HG03103 (cell line): ENCODE measurements at regions not wholly inside any gene's neighbourhood (a gene's known extent, or its start where the extent isn't known, plus 50 kb on each side); places are given as distances from the start of the nearest gene placed in this dataset.
A peak's percentile ranks its signal among the peaks of the same experiment; 100 is the strongest.
"Not testable (repeated sequence)": the region's sequence is repeated elsewhere in the genome, so short reads cannot be mapped to it uniquely, and the experiment has no call there.

Source experiments
- ATAC-seq: cut with Tn5 transposase; IDR thresholded peaks from one replicate; pipeline ENCODE4 v1.9.1; 2021; ENCODE audit warnings: low read depth; ENCODE audit not compliant: unreplicated experiment

DNA sequence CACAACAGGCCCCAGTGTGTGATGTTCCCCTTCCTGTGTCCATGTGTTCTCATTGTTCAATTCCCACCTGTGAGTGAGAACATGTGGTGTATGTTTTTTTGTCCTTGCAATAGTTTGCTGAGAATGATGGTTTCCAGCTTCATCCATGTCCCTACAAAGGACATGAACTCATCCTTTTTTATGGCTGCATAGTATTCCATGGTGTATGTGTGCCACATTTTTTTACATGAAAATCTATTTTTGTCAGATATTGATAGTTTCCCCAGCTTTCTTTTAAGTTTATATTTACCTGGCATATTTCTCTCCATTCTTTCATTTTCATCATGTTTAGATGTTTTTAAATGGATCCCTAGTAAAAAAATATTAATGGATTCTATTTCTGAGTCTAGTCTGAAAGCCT is 264.2 kb upstream of the UGT8 start:
- ATAC-seq, result not testable (repeated sequence)

- no peak for ATAC-seq
Observed at GRCh38 chr4:114334884-114335330, 263.7 kb upstream of the UGT8 start.

DNA sequence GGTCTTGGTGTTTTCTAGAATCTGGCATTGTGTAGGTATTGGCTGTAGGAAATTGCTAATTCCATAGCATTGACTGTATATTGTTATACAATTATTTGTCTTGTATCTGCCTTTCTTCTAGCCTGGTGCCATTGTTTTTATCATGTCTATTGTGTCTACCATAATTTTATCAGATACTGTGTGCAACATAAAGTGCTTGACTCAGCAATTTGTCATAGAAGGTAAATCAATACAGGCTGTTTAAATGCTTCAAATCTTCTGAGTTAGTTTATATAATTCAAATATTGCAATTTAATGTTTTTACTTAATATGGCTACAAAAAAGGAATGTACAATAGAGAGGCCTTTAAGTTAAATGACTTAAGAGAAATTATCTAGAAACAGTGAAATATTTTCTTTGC is 263.3 kb upstream of the UGT8 start:
- no peak for ATAC-seq

- ATAC-seq, result no peak
Observed at GRCh38 chr4:114343015-114343414, 255.6 kb upstream of the UGT8 start.

DNA sequence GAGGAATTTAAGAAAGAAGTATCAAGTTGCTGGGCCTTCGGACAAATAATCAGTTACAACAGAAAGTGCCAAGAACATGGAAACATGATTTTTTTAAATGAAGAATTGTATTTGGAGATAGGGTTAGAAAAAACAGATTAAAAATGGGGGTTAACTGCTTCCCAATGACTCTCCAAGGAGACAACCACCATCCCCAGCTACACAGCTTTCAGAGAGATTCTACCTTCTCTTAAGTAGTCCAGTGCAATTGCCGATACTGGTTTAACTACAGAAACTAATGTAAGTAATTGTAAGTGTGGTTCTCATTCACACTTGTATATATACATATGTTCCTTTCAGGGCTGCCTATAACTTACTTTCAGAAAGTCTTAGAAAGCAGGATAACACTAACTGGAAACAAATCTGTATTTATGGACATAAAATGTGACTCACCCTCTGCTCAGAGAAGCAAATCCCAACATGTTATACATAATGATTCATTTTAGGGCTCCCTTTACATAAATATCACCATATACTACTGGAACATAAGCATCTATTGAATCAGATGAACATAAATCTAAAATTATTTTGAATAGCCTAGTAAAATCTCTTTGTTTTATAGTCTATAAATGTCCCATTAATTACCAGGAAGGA is 248.9 kb upstream of the UGT8 start:
- no peak for ATAC-seq

DNA sequence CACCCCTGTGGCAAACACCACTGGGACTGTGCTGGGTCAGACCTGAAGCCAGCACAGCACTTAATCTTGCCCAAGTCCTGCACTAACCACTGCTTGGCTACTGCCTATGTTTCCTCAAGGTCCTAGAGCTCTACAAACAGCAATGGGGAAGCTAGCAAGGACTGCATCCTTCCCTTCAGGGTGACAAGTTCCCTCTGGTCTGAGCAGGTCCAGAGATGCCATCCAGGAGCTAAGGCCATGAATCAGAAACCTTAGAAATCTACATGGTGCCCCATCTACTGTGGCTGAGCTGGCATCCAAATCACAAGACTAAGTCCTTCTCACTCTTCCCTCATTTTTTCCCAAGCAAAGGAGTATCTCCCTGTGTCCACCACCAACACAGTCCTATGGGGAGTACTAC is 239.7 kb upstream of the UGT8 start:
- ATAC-seq, result no peak

DNA sequence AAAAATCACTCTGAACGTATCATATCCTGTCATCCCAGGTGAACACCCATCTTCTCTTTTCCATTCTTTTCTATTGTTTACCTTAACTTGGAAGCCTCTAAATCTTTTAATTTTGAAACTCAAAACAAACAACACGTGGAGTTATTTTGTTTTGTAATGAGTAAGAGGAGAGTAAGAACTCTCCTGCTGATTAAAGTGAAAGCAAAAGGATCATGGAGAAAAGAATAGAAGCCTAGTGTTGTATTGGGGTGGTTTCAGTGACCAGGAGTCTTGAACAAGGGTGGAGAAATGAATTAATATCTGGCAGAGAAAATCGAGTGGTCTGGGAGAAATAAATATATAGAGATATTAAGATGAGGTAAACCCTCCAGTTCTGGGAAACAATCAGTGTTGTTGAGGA is 237.4 kb upstream of the UGT8 start:
- no peak for ATAC-seq

GRCh38 chr4:114364857-114365256 is 233.8 kb upstream of the UGT8 start:
- no peak for ATAC-seq

GRCh38 chr4:114365591-114365990 is 233.0 kb upstream of the UGT8 start:
- ATAC-seq, result no peak

GRCh38 chr4:114366368-114366767 is 232.2 kb upstream of the UGT8 start:
- no peak for ATAC-seq

DNA sequence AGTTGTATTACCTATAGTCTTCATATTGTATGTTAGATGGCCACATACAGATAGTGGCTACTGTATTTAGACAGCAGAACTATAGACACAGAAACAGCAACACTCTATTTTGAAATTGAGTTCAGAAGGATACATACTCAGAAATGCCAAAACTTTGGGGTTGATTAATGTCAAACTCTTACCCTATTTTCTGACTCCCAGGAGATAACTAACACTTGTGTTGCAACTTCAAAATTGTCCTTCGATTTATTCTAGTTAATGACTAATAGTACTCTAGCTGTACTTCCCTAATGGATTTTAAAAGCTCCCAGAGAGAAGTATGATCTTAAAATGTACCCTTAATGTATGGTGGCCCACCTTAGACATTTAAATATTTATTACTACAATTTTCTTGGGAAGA is 229.9 kb upstream of the UGT8 start:
- no peak for ATAC-seq

GRCh38 chr4:114373508-114373907 is 225.1 kb upstream of the UGT8 start:
- no peak for ATAC-seq

- ATAC-seq, result no peak
Observed at GRCh38 chr4:114378305-114378903, 220.2 kb upstream of the UGT8 start.

DNA sequence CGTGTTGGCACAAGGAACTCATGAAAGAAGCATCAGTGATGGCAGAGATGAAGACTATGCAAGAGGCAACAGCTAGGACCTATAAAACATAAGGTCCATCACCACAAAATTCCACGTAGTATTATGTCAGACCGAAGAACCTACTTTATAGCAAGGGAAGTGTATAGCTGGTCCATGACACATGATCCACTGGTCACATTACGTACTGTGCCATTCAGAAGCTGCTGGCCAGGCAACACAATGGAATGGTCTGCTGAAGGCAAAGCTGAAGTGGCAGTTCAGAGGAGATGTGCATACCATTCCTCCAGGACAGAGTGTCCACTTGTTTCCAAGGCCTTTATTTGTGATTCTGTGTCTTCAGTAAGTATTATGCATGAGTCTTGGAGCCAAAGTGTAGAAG is 215.5 kb upstream of the UGT8 start:
- ATAC-seq, result no peak

DNA sequence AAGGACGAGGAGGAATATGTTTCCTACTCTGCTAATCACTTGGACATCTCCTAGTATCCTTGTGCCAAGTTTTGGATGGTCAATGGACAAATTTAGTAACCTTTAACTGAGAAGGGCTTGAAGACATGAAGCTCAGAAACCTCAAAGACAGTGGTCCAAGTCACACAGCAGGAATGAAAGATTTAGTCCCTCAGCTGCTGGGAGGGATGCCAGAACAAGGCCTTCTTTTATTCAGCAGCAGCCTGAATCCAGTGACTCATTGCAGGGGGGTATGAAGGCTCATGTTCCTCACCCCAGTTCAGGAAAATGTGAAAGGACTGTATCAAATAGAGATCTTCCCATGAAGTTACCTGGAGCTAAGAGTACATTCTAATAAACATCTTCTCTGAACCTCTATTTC is 214.9 kb upstream of the UGT8 start:
- ATAC-seq, result no peak

DNA sequence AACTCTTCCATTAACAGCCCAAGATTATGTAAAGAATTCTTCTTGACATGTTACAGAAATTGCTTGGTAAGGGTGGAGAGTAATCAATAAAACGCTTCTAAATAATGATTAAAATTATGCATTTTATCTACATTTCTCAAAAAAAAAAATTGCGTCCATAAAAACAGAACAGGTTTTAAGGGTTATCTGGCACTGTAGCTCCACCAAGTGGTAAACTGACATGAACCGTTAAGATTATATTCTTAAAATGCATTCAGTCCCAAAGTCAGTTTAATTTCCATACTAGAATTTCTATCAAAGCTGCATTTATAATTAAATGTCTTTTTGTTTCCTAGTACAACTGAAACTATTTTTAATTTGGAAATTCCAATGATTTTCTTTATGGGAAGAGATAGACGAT is 214.0 kb upstream of the UGT8 start:
- no peak for ATAC-seq

GRCh38 chr4:114385195-114385985 is 213.2 kb upstream of the UGT8 start:
- ATAC-seq, result peak; percentile 55

DNA sequence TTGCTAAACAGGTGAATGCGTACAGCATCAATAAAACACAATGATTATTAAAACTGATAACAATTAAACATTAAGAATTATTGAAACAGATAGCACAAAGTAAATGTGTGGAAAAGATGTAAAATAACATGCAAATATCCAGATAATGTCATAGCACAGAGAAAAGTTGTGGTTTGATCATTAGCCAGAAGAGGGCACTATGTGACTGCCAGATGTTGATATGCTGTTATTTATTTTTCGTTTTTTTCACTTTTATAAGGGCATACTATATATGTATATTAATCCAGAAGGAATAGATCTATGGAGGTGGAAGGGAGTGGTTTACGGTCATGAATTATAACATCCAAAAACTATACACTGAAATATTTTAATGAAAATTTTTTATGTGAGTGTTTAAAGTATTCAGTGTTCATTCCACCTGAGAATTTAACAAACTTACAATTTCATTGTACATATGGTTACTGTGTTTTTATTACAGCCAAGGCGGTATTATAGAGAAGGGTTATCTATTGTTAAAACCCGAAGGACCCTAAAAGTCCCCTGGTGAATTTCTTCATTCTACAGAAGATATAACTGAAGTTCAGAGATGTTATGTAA is 211.9 kb upstream of the UGT8 start:
- ATAC-seq, result no peak

DNA sequence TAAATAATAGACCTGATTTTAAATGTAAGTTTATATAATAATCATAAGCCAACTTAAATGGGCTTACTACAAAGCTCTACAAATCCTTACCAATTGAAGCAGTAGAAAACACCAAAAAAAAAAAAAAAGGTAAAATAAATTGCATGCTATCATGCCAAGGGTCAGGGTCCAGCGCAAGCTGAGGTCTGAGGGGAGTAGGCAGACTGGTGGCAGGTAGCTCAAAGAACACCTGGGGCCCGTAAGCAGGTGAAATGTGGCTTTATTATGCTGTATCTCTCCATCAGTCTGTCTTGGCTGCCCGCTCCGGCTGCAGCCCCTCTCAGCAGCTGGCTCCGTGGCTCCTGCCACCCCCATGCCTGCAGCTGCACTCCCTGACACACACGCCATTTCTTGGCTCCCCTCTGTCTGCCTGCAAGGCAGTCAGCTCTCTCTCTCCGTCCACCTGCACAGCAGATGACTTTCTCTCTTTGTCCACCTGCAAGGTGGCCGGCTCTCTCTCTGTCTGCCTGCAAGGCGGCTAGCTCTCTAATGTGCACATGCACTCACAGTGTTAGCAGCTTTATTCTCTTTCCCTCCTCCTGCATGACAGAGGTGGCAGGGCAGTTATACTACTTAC is 209.4 kb upstream of the UGT8 start:
- no peak for ATAC-seq

DNA sequence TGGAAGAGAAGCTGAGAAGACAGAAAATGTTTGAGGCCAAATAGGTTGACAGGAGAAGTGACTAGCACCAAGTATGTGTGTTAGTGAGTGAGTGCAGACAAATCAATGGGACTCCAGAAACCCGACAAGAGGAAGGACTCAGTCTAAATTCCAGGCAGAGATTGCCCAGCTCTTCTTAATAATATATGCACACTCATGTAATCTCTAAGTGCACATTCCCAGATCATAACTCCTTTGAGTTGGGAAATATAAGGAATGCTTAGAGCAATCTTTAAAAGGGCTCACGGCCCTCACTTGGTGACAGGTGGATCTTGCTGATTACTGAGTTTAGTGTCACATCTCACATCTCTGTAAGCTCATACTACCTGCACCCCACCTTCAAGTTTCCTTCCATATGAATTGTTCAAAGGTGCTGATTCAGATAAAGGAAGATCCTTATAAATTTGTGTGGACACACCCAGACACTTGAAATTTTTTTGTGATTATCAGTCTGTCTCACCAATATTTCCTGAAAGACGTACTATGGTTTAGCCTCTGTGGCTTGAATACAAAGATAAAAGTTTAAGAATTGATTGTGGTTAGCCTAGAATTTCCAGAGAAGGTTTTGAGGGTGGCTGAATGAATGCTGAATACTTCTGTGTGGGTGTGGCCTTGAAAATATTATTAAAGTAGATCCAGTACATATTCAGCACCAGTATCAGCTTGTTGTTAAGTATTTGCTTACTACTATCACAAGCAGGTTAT is 205.1 kb upstream of the UGT8 start:
- ATAC-seq, result no peak
